SK-N-MC (cell line): ENCODE measurements at regions not wholly inside any gene's neighbourhood (a gene's known extent, or its start where the extent isn't known, plus 50 kb on each side); places are given as distances from the start of the nearest gene placed in this dataset.

Source experiments
- DNase-seq: peaks from one replicate; pipeline ENCODE4 v3.0.0-alpha.2; 2011; ENCODE audit warnings: low read depth, low spot score
- H3K27ac ChIP-seq: fragments of 200-600 bp; sonication (generic); 2 replicates; pipeline ENCODE4 v1.5.1; 2016; ENCODE audit warnings: mixed run types
- H3K36me3 ChIP-seq: fragments of 200-600 bp; sonication (generic); 2 replicates; pipeline ENCODE4 v1.6.1; 2017; ENCODE audit warnings: antibody characterized with exemption, low read length, mixed read lengths; ENCODE audit not compliant: insufficient read depth
- H3K4me3 ChIP-seq: fragments of 200-600 bp; sonication (generic); 2 replicates; pipeline ENCODE4 v1.5.1; 2016
- H3K9ac ChIP-seq: fragments of 200-600 bp; sonication (generic); 2 replicates; pipeline ENCODE4 v1.8.0; 2017; ENCODE audit warnings: mixed run types, mixed read lengths; ENCODE audit not compliant: insufficient read length
- H3K9me3 ChIP-seq: fragments of 200-600 bp; sonication (generic); 2 replicates; pipeline ENCODE4 v1.6.1; 2017; ENCODE audit warnings: low read depth, mild to moderate bottlenecking, antibody characterized with exemption, low read length, moderate library complexity, mixed read lengths
- EZH2 ChIP-seq: fragments of 200-600 bp; sonication (generic); IDR thresholded peaks from one replicate; pipeline ENCODE4 v1.6.1; 2017; ENCODE audit warnings: antibody characterized with exemption
- FOXP2 ChIP-seq: optimal IDR thresholded peaks from 2 replicates; pipeline ENCODE3; 2011; ENCODE audit warnings: mild to moderate bottlenecking, moderate library complexity; ENCODE audit not compliant: insufficient read depth; ENCODE audit errors: extremely low read length, control extremely low read depth
- POLR2AphosphoS5 ChIP-seq: IDR thresholded peaks from 2 replicates; pipeline ENCODE4 v1.6.1; 2012; ENCODE audit warnings: mild to moderate bottlenecking, low read depth, low read length, borderline replicate concordance

- Histone ChIP-seq H3K36me3 (no peaks in the 10 kb centered on the region), H3K27ac (peak overlapping the region; percentile 90), H3K4me3 (peak overlapping the region; percentile 63), H3K9me3 (no peaks in the 10 kb centered on the region), H3K9ac (peak overlapping the region; percentile 43)
- DNase-seq, result peak; percentile 32
- no peak for TF ChIP-seq POLR2AphosphoS5
- no peak for TF ChIP-seq EZH2
- no peak for TF ChIP-seq FOXP2
These were observed 356.8 kb downstream of the LMO4 start for GRCh38 chr1:87685311-87686135.

GRCh38 chr1:87686136-87686495 lies 357.4 kb downstream of the LMO4 start:
- Histone ChIP-seq H3K36me3 (no peaks in the 10 kb centered on the region), H3K9ac (no peak overlapping the region), H3K4me3 (no peak overlapping the region), H3K9me3 (no peaks in the 10 kb centered on the region), H3K27ac (0 out of 2 replicates have a peak overlapping the region, but pooled peaks have one; percentile 90)
- no peak for DNase-seq
- TF ChIP-seq POLR2AphosphoS5, result no peak
- no peak for TF ChIP-seq EZH2
- TF ChIP-seq FOXP2, result no peak

DNA sequence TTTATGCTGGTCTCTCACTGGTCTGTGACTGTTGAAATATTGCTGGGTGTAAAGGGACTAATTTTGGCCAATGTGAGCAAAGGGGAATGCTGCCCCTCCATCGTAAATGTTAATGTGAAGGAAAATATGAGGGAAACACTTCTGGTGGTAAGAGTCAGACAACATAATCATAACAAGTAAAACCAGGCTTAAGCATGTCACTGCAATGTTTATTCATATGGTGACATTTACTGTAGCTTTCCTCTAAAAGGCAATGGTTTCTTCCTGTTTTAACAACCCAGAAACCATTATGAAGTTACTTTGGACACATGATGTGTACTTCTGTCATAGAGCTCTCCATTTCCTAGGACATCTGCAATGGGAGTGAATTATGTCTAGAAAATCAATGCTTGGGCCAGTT lies 358.0 kb downstream of the LMO4 start:
- TF ChIP-seq FOXP2 (no peak), EZH2 (no peak), POLR2AphosphoS5 (no peak)
- Histone ChIP-seq H3K9ac (no peak overlapping the region), H3K4me3 (no peak overlapping the region)

DNA sequence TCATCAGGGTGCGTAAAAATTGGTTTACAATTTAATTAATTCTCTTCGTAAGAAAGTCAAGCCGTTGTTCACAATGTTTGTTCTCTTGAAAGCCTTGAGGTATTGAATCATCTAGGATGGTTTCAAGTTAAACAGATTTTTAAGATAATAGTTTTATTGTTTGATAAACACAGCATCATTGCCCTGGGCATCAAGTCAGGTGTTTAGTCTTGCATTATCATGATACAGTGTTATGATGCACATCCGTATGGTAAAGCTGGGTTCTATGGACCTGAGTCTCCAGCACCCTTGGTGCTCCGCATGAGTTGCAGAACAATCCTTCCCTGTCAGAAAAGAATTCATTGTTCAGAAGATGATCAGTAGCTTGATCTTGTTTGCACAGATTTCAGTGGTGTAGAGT lies 359.5 kb downstream of the LMO4 start:
- H3K9me3 ChIP-seq, result no peaks in the 10 kb centered on the region
- no peak for DNase-seq
- H3K9ac ChIP-seq, result no peak overlapping the region
- H3K4me3 ChIP-seq, result no peak overlapping the region
- no peaks in the 10 kb centered on the region for H3K36me3 ChIP-seq
- H3K27ac ChIP-seq, result no peak overlapping the region
- TF ChIP-seq EZH2 (no peak), POLR2AphosphoS5 (no peak), FOXP2 (no peak)

More for the DNA sequence above, 358.0 kb downstream of the LMO4 start:
- no peak overlapping the region for H3K27ac ChIP-seq
- H3K9me3 ChIP-seq, result no peaks in the 10 kb centered on the region
- DNase-seq, result no peak
- no peaks in the 10 kb centered on the region for H3K36me3 ChIP-seq

DNA sequence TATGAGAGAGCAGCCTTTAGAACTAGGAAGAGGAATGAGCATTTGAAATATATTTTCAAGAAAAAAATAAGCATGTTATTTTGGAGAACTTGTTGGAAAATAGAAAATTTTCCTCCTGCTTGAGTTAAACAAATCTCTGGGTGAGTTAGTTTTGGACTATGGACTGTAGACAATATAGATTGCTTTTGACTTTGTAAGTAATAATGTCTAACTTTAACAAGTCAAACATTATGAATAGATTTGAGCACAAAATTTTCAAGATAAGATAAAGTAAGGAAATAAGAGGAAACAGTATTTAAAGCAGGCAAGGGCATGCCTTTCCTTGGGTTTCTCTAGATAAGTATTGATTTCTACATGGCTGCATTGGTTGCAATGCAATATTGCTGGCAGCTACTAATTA lies 360.8 kb downstream of the LMO4 start:
- Histone ChIP-seq H3K36me3 (no peaks in the 10 kb centered on the region), H3K4me3 (no peak overlapping the region), H3K9me3 (no peaks in the 10 kb centered on the region), H3K27ac (no peak overlapping the region), H3K9ac (no peak overlapping the region)
- no peak for DNase-seq
- TF ChIP-seq EZH2, result no peak
- no peak for TF ChIP-seq POLR2AphosphoS5
- no peak for TF ChIP-seq FOXP2

DNA sequence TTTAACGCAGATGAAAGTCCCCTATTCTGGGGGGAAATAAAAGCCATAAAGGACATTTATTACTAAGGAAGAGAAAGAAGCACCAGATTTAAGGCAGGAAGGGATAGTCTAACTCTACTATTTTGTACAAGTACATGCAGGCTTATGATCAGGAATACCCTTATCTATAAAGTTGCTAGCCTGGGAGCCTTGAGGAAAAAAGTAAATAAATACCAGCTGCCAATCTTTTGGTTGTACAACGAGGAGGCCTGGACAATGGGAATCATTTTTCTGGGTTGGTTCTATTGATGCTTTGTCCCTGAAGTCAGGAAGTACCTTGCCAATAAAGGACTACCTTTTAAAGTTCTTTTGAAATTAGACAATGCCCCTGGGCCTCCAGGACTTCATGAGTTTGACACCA lies 367.8 kb downstream of the LMO4 start:
- Histone ChIP-seq H3K9ac (no peak overlapping the region), H3K4me3 (no peak overlapping the region), H3K27ac (no peak overlapping the region), H3K9me3 (no peaks in the 10 kb centered on the region), H3K36me3 (no peaks in the 10 kb centered on the region)
- no peak for TF ChIP-seq FOXP2
- no peak for TF ChIP-seq POLR2AphosphoS5
- TF ChIP-seq EZH2, result no peak
- no peak for DNase-seq

- Histone ChIP-seq H3K4me3 (no peak overlapping the region), H3K9ac (no peak overlapping the region), H3K36me3 (no peaks in the 10 kb centered on the region), H3K9me3 (no peaks in the 10 kb centered on the region), H3K27ac (no peak overlapping the region)
- no peak for TF ChIP-seq POLR2AphosphoS5
- no peak for TF ChIP-seq EZH2
- TF ChIP-seq FOXP2, result no peak
- DNase-seq, result no peak
These were observed 373.8 kb downstream of the LMO4 start for GRCh38 chr1:87702455-87702854.

- Histone ChIP-seq H3K27ac (no peak overlapping the region), H3K9me3 (no peaks in the 10 kb centered on the region), H3K9ac (no peak overlapping the region), H3K36me3 (no peaks in the 10 kb centered on the region), H3K4me3 (no peak overlapping the region)
- no peak for DNase-seq
- TF ChIP-seq FOXP2 (no peak), EZH2 (no peak), POLR2AphosphoS5 (no peak)
These were observed 376.6 kb downstream of the LMO4 start for GRCh38 chr1:87705233-87705632.
